NCI-H146 (cell line): ENCODE measurements at regions not wholly inside any gene's neighbourhood (a gene's known extent, or its start where the extent isn't known, plus 50 kb on each side); places are given as distances from the start of the nearest gene placed in this dataset.

Source experiments
- DNase-seq: peaks from one replicate; lab custom pipeline; 2025; lab: John Stamatoyannopoulos, UW

DNA sequence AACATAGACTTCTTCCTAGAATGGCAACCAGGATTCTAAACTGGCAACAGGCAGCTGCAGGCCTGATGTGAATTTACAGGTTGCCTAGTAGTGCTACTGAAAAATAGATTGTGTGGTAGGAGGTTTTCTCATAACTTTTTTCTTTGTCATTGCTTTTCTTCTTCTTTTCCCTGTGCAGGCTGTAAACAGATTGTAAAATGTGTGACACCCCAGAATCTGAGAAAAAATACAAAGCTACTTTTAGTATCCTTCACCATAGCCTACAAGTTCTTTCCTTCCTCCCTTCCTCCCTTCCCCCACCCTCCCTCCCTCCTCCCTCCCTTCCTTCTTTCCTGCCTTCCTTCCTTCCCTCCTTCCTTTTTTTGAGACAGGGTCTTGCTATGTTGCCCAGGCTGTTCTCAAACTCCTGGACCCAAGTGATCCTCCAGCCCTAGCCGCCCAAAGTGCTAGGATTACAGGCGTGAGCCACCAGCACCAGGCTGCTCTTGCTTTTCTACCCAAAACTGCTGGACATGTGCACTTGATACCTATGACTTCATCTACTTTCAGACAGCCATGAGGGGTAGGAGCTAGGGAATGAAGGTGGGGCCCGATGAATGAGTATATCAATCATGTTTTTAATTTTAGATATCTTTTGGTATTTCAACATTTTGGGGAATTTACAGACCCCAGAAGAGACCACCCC lies 114.2 kb upstream of the EEA1 start:
- DNase-seq = no peak

GRCh38 chr12:93043877-93044209 lies 114.7 kb upstream of the EEA1 start:
- no peak for DNase-seq

GRCh38 chr12:93047118-93047517 lies 118.0 kb upstream of the EEA1 start:
- no peak for DNase-seq

- no peak for DNase-seq
Measured at GRCh38 chr12:93048656-93049055, 119.6 kb upstream of the EEA1 start.

DNA sequence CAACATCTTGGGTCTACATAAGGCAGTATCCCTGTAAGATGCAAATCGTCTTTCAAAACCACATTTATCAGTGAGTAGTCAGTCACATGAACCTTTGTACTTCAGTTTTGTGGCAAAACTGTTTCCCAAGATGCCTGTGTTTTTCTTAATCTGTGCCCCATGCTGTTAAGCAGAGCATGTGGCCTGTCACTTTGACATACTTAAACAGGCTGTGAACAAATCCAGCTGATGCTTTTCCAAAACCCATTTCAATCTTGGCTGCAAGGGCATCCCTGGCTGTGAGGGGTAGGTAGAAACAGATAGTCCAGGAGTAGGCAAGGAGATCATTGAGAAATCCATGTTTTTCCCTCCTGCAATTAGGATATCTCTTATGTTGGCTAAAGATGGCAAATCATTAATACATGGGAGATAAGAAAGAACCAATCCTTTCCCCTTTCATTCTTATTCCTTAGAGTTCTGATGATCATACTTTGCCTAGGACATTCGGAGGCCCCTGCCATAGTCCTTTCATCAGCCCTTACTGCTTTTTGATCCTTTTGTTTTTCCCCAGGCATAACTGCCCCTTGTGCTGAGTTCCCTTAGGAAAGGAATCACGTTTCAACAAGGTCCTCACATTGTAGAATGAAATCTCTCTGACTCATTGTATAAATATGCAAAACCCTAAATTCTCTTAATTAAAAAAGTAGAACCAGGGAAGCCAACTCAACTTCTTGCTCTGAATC lies 121.1 kb upstream of the EEA1 start:
- DNase-seq = no peak

DNA sequence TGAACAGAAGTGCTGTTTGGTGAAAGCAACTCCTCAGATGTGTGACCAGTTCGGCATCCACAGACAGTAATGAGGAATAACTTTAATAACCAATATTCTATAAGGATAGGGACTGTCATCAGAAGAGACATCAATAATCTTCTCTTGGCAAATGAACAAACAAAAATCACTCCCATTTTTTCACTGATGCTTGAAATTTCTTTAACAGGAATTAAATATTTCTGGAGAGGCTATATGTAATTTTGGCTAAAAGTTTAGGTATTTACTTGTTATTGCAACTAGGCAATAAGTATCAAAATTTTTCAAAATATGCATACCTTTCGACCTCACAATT lies 121.6 kb upstream of the EEA1 start:
- DNase-seq = no peak

DNA sequence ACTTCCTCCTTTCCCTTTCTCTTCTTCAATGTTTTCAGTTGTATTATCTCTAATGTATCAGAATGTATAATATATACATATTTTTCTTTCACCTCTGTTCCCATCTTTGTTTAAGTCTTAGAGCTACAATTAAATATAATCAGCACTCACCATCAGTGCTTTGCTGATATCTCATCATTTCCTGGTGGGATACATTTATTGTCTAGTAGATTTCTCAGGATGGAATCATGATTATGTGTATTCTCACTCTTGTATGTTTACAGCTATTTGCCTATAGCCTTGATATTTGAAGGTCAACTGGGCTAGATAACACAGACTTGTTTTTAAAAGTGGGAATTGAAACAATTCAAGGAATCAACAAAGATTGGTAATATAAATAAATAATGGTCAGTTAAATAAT lies 124.9 kb upstream of the EEA1 start:
- DNase-seq = no peak

GRCh38 chr12:93055221-93055620 lies 126.1 kb upstream of the EEA1 start:
- DNase-seq = no peak

DNA sequence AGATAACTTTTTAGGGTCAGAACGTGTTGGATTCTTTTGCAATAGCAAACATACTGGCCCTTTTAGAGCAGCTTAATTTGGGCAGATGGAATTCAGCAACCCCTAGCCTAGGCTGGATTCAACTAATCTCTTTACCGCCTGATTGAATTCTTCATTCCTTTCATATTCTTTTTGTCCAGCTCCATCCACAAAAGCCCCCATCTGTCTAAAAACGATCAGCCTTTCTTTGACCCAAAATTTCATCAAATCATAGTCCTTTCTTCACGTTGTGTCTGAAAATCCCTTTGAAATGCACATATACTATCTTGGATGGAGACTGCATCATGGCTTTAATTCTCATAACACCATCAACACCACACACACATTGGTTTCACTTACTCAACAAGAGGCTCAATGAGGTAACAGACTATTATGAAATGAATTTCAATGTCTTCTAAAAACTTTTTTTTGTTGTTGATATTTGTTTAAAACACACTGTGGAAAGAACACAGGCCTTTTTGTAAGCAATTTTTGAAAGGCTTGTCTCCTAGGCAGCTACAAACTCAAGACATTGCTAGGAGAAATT lies 128.0 kb upstream of the EEA1 start:
- DNase-seq = no peak

DNA sequence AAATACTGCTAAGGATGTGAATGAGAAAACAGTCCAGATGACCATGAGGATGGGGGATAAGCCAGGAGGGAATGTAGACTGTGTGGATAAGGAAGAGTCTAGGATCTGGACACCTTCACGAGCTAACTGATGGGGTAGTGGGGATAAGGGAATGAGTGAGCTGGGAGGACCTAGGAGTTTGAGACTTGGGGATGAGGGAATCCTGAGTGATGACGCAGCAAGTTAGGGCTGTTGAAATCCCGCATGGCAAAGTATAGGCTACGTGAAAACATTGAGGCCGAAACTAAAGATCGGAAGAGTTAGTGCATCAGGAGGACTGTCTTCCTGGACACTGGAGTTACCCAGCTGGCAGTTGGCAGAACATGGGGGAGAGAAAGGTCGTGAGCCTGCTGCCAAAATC lies 129.2 kb upstream of the EEA1 start:
- no peak for DNase-seq

DNA sequence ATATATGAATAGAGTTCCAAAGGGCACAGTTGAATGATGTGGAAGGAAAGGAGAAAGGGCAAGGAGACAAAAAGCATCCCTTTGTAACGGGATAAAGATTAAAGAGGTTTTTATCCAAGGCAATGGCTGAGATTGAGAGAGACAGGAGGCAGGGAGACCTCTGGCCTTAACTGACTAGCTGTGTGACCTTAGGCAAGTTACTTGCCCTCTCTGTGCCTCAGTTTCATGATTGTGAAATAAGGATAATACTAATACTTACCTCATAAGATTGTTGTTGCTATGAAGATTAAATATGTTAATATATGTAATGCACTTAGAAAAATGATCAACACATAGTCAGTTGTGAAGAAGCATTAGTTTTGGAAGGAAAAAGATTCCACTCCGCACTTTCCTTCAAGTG lies 130.2 kb upstream of the EEA1 start:
- no peak for DNase-seq

DNA sequence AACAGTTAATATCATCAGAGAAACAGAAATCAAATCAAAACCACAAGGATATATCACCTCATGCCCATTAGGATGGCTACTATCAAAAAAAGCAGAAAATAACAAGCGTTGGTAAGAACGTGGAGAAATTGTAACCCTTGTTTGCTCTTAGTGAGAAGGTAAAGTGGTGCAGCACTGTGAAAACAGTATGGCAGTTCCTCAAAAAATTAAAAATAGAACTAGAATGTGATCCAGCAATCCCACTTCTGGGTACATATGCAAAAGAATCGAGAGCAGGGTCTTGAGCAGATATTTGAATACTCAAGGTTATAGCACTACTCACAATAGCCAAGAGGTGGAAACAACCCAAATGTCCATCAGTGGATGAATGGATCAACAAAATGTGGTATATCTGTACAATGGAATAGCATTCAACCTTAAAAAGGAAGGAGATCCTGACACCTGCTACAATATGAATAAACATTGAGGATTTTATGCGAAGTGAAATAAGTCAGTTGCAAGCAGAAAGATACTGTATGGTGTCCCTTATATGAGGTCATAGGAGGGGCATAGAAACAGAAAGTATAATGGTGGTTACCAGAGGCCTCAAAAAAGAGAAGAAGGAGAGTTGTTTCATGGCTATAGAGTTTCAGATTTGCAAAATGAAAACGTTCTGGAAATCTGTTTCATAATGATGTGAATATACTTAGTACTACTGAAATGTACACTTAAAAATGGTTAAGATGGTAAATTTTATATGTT lies 131.0 kb upstream of the EEA1 start:
- no peak for DNase-seq

GRCh38 chr12:93060666-93061472 lies 131.8 kb upstream of the EEA1 start:
- no peak for DNase-seq

DNA sequence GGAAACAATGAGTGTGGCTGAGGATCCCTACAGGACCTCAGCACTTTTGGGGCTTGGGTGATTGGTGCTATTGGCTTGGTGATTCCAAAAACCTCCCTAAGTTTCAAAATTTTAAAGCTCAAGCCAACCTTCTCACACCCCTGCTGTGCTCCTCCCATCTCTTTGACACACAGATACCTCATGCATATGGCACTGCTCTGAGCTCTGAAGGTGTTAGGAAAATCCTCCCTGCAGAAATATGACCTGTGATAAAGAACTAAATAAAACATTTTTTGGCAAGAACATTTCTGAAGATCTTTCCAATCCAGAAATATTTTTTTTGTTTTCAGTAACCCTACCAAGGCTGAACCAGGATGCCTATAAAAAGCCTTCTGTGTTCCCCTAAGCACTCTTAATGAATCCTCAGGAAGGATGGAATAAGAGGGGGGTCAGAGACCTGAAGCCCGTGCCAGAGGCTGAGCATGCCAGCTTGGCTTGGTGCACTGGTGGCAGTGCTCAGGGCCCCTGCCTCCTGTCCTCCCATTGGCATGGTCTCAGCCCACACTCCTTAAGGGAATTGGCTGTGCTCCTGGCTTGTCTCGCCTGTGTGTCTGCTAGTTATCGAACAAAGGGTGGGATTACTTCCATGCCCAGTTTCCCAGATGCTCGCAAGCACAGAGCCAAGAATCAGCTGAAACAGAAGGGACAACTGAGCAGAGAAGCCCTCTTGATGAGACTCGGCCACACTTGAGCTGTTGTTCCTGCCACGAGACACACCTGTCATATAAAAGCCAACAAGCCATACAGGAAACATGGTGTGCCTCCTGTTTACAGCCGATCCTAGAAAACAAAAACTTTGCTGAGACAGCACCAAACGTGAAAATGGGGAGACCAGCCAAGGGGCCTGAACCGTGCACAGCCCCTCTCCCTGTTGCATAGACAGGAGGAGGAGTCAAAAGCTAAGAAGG lies 132.7 kb upstream of the EEA1 start:
- DNase-seq = no peak

DNA sequence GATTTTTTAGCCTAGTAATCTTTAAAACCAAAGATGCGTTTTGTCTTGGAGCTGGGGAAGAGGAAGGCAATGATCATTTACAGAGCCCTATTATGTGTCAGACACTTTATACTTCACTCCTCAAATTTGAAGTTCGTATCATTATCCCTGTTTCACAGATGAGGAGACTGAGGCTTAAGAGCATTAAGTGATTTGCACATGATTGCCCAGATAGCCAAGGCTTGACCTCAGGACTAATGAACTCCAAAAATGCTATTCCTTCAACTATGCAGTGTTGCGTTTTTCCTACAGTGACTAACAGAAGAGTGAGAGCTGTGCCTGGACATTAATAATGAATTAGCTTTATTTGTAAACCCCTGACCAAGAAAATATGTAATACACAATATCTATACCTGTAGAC lies 136.8 kb upstream of the EEA1 start:
- DNase-seq = no peak

GRCh38 chr12:93072340-93072739 lies 143.2 kb upstream of the EEA1 start:
- no peak for DNase-seq

GRCh38 chr12:93073324-93073723 lies 144.2 kb upstream of the EEA1 start:
- no peak for DNase-seq

- no peak for DNase-seq
Measured at GRCh38 chr12:93078059-93078458, 149.0 kb upstream of the EEA1 start.

GRCh38 chr12:93078577-93078976 lies 149.5 kb upstream of the EEA1 start:
- no peak for DNase-seq

DNA sequence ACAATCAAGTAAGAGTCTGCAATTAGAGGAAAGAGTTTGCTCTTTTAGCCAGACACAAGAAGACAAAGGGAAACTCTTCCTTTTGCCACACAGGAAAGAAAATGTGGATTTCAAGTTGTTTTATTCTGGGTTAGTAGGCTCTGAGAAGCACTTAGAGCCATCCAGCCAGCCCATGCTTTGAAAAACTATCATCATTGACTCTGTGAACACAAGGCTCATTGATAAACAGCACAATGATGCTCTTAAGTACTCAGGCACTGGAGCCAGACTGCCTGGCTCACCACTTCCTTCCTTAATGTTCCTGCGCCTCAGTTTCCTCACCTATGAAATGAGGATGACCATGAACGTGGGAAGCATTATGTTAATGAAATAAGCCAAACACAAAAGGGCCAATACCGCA lies 150.2 kb upstream of the EEA1 start:
- DNase-seq = no peak

- DNase-seq = no peak
Measured at GRCh38 chr12:93079976-93080375, 150.9 kb upstream of the EEA1 start.
